Dedifferentiated amniotic fluid mesenchymal stem cell (primary cell): ENCODE measurements at regions not wholly inside any gene's neighbourhood (a gene's known extent, or its start where the extent isn't known, plus 50 kb on each side); places are given as distances from the start of the nearest gene placed in this dataset.

ENCODE experiments used
- DNase-seq: peaks from one replicate; pipeline ENCODE4 v3.0.0-alpha.2; 2016; ENCODE audit errors: extremely low spot score

GRCh38 chr2:226080334-226080733, 680.8 kb downstream of the NYAP2 start:
- DNase-seq: peak; percentile 67

- DNase-seq: peak; percentile 78
Measured at GRCh38 chr2:226079671-226080181, 680.2 kb downstream of the NYAP2 start.

DNA sequence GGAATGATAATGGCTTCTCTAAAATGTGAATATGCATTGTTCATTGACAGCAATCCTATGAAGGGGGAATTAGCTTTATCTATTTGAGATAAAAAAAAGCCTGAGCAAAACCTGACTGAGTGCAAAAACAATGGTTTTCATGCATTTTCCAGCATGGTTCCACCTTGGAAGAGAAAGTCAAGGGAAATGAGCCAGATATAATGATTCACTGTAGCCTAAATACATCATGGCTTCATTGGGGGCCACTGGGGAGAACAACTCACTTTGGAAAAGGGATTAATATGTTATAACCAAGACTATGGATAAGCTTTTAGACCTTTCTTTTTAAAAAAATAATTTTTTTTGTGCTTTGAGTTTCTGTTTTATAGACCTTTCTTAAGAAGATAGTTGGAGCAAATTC, 679.7 kb downstream of the NYAP2 start:
- no peak for DNase-seq

DNA sequence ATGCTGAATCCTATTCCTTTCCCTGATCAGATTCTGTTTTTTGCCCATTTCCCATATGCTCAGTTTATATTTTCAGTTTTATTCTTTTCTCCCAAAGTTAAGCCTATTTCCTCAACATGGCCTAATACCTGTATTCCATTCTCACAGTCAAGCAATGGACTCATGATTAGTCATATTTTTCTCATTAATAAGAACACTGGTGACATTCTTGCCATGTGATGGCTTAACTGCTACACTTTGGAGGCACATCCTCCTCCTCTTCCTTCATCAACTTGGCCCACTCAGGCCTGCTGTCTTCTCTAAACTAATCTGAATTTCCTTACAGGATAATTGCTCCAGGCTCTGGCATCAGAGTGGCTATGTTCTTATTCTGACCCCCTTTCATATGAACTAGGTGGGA, 679.2 kb downstream of the NYAP2 start:
- no peak for DNase-seq

- DNase-seq: no peak
Measured at GRCh38 chr2:226077841-226078240, 678.3 kb downstream of the NYAP2 start.

GRCh38 chr2:226077031-226077430, 677.5 kb downstream of the NYAP2 start:
- peak; percentile 73 for DNase-seq

- DNase-seq: no peak
Measured at GRCh38 chr2:226076529-226076928, 677.0 kb downstream of the NYAP2 start.

GRCh38 chr2:226074391-226074790, 674.9 kb downstream of the NYAP2 start:
- DNase-seq: no peak

- no peak for DNase-seq
Measured at GRCh38 chr2:226073496-226074160, 674.1 kb downstream of the NYAP2 start.

DNA sequence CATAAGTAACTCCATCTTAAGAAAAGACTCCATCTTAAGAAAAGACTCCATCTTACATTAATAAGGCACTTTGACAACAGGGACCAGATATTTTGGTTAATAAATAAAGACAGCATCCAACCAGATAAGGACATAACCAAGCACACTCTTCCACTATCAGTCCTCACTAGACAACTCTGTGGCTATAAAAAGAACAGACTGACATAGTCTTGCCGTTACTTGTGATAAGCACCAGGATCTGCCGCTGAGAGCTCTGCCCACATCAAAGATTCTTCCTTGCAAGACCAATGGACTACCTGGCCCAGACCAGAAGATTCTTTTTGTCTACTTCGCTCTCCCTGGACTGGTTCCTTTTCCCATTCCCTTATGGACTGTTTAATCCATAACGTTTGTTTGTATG, 667.4 kb downstream of the NYAP2 start:
- no peak for DNase-seq

DNA sequence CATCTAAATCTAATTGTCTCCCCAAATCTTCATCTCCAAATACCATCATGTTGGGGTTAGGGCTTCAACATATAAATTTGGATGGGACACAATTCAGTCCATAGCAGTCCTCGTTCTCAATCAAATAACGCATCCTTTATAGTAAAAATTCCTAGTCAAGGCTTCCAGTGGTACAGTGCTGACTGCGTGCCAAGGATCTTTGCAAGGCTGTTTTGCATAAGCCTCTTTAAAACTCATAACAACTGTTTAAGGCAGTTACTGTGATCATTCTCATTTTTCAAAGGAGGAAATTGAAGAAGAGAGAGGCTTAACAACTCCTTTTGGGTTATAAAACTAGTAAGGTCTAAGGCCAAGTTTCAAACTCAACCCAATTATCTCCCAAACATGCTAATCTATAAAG, 666.9 kb downstream of the NYAP2 start:
- DNase-seq: no peak

DNA sequence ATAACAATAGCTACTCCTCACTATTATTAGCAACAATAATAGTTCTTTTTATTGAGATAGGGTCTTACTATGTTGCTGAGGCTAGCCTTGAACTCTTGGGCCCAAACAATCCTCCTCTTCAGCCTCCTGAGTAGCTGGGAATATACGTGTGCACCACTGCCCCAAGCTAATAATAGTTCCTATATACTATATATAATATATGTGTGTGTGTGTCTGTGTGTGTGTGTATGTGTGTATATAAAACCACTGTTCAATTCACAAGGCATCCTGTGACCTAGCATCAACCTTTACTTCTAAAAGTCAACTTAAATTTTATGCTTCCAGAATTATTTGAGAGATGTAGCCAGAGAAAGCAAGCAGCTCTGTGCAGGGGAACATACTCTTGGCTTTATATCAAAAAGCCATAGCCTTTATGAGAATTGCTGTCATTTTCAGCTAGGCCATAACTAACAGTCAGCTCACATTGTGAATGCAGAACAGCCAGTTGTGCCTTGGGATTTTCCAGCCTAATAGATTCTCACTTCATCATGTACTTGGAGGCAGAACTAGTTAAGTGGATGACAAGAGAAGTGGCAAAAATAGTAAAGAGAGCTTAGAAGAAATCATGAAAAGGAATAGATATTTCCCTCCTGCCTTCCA, 665.5 kb downstream of the NYAP2 start:
- no peak for DNase-seq

DNA sequence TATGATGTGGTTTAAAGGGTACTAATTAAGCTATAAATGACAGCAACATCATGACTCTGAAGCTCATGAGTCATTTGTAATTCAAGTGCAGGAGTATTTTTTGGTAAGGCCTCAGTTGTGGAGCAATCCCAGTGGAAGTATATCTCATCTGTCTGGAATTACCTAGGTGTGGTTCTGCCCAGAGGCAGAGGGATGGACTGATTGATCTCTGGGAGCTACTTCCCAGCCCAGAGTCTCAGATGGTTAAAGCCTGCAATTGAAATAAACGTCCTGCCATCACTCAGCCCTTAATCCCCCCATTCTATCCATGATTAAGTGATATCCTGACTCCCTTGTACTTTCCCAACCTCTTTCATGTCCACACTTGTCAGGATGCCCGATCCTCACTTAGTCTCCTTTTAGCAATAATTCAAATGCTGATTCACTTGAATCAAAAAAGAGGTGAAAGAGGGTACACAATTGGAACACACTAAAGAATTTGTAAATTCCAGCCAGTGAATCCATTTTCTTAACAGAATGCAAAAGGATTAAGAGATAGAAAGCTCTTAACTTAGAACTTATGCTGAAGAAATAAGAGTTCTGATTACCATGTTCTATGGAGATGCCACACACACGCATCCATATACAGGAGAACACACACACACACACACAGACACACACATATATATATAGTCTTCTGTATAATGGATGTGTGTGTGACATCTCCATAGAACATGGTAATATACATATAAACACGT, 664.4 kb downstream of the NYAP2 start:
- peak; percentile 67 for DNase-seq

GRCh38 chr2:226059961-226060627, 660.6 kb downstream of the NYAP2 start:
- DNase-seq: no peak

- no peak for DNase-seq
Measured at GRCh38 chr2:226057914-226058313, 658.4 kb downstream of the NYAP2 start.

DNA sequence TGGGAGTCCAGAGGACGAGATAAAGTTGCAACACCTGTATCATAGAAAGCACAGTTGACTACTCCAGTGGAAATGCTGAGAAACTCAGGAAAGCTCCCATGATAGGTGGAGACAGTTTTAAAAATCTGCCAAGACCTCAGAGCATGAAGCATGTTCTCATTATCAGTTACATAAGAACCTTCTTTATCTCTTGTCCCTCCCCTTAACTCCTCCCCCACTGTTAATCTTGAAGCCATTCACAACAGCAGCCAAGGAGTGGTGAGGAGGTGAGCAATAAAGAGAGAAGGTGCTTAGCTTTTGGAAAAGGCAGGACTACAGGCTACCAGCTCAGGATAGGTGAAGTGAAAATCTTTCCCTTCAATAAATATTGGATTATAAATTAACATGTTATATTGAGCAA, 657.9 kb downstream of the NYAP2 start:
- no peak for DNase-seq

DNA sequence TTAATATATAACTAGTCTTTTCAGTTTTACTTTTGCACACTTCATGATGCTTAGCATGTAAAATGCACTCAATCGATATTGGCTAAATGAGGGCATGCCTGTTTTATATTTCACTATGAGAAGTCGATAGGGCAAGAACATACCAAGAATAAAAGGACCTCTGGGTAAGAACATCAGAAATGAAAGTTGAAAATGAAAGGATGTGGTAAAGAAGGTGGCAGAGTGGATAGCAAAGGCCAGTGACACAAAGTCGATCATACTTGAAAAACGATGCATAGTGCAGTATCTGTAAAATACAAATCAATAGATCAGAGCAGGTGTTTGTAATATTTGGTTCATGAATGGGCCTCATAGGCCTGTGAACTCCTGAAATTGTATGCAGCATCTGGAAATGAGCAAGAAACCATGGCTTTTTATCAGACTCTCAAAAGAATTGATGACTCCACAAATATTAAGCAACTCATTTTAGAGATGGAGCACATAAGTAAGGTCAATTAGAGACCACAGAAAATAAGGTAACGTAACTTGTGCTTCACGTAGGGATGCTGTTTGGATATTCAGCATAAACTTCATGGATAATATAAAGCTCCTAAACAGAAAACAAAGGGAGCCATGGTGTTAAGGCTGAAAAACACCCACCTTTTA, 653.4 kb downstream of the NYAP2 start:
- DNase-seq: no peak

DNA sequence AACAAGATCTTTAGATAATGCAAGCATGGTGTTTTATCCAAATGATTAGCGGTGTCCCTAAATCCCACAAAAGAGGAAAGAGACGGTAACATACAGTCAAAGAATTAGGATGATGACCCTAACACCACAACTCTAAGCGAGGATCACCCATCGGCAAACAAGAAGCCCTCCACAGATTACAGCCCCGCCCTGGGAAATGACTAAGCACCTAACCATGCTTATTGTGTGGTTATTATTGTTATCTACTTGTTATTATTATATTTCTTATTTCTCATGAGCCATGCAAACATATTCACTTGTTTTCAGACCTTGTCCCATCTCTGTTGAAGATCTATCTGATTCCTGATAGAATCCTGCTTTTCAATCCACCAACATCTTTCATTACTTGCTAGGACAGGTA, 651.3 kb downstream of the NYAP2 start:
- DNase-seq: no peak

- peak; percentile 83 for DNase-seq
Measured at GRCh38 chr2:226048611-226049010, 649.1 kb downstream of the NYAP2 start.

DNA sequence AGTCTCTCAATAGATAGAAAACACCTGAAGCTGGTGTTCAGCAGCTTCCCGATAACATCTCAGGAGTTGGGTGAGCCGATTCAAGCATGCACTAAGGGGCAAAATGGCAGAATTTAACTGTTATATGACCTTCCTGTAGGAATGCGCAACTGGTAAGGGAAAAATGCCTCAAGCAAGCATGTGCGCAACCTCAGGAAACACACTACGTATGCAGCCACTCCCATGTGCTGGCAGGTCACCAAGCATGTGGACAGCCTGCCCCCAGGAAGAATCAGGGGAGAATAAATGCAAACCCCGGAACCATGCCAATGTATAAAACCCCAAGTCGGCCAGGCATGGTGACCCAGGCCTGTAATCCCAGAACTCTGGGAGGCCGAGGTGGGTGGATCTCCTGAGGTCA, 645.6 kb downstream of the NYAP2 start:
- no peak for DNase-seq

DNA sequence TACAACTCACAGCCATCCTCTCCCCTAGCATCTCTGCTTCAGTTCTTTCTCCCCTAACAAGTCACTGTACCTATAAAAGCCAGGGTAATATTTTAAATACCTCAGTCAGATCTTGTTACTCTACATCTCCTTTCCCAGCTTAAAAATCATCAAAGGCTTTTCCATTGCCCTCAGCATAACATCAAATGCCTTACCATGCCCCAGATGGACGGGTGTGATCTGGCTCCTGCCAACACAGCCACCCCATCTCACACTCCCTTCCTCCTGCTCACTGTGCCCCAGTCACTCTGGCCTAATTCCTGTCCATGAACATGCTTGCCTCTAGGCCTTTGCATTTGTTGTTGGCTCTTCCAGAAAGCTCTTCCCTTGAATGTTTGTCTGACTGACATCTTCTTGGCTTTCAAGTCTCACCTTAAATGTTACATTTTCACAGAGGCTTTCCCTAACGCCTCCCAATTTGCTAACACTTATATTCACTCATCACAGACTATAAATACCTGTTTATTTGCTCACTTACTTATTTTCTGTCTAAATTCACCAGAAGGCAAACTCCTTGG, 640.9 kb downstream of the NYAP2 start:
- no peak for DNase-seq

- DNase-seq: no peak
Measured at GRCh38 chr2:226037526-226037925, 638.0 kb downstream of the NYAP2 start.
